GM10266 (cell line): ENCODE measurements at regions not wholly inside any gene's neighbourhood (a gene's known extent, or its start where the extent isn't known, plus 50 kb on each side); places are given as distances from the start of the nearest gene placed in this dataset.

ENCODE experiments used
- DNase-seq: peaks from one replicate; pipeline ENCODE4 v3.0.0; 2012; ENCODE audit errors: extremely low spot score
- TF ChIP-seq, protein P1 (sequence below): IDR thresholded peaks from 2 replicates; pipeline ENCODE4 v1.5.1; 2012; ENCODE audit warnings: mild to moderate bottlenecking, low read depth; ENCODE audit not compliant: control insufficient read depth, insufficient read depth; ENCODE audit errors: missing control alignments

DNA sequence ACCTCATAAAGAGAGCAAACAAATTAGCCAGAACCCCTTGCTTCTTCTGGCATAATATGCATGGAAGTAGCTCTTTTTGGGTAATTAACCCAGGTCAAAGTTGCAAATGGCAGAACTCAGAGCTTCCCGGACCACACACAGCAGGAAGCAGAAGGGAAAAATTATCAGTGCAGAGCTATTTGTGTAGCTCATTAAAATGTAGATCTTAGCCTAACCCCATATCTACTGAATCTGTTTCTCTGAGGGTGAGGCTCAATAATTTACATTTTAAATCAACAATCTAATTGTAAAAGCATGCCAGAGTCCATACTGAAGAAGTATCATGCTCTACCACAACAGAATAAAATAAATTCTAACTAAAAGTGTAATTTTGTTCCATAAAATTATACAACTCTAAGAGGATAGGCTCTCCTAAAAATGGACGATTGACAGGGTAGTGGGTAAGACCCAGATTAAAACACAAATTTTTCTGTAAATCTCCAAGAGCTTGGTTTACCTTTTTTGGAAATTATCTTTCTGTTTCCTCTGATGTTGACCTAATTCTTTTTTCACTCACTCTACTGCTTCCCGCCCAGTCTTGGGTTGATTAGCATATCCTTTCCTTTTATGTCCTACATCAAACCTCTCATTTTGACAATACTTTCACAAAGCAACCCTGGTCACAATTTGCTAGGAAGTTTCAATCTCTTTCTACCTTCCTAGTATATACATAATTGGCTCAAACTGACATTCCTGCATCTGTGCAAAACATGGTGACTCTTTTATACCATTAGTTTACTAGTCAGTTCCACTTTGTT is 213.3 kb upstream of the SLC16A7 start:
- no peak for DNase-seq
- TF ChIP-seq, protein P1, sequence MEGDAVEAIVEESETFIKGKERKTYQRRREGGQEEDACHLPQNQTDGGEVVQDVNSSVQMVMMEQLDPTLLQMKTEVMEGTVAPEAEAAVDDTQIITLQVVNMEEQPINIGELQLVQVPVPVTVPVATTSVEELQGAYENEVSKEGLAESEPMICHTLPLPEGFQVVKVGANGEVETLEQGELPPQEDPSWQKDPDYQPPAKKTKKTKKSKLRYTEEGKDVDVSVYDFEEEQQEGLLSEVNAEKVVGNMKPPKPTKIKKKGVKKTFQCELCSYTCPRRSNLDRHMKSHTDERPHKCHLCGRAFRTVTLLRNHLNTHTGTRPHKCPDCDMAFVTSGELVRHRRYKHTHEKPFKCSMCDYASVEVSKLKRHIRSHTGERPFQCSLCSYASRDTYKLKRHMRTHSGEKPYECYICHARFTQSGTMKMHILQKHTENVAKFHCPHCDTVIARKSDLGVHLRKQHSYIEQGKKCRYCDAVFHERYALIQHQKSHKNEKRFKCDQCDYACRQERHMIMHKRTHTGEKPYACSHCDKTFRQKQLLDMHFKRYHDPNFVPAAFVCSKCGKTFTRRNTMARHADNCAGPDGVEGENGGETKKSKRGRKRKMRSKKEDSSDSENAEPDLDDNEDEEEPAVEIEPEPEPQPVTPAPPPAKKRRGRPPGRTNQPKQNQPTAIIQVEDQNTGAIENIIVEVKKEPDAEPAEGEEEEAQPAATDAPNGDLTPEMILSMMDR: no peak

DNA sequence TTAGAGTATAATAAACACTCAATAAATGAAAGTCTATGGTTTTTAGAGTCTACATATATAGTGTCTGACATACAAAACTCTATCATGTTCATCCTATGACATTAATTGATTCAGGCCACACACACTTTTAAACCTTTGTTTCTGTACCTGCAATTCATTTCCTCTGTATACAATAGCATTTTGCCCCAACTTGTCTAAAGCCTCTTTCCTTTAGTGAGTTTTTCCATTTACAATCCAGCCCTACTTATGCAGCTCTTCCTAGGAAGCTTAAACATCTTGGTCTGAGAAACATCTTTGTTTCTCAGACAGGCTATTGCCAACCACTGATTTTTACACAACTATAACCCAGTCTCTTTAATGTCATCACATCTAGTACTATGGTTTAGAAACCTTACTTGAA is 214.7 kb upstream of the SLC16A7 start:
- DNase-seq: no peak
- TF ChIP-seq, protein P1: no peak

DNA sequence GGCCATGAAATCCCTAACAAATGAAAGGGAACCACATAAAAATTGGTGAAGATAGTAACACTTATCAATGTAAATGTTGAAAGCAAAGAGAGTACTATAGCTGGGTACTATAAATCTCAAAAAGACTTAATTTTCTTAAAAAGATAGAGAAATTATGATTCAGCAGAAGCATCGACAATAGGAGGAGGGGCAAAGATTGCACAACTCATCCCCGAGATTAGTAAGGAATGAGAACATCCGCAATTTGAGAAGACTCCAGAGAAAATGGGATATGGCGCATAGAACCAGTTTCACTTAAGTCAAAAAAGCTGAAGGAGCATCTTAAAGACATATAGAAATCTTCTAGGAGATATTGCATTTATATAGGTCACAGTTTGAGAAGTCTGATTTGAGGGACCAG is 220.2 kb upstream of the SLC16A7 start:
- TF ChIP-seq, protein P1: no peak
- no peak for DNase-seq

DNA sequence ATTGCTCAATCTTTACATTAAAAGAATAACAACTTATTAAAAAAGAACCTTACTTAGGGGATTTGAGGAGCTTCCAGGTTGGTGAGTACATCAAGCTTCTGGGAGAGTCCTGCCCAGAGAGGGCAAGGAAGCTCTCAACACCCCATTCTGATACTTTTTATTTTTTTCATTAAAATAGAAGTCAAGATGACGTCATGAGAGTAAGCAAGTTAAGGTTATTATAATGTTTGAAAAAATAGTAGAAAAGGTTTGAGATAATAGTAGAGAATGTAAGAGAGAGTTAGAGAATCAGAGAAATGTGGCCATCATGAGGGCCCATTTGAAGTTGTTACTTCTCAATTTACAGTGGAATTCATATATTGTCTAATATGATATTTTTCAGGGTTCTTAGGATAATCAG is 221.0 kb upstream of the SLC16A7 start:
- no peak for DNase-seq
- TF ChIP-seq, protein P1: no peak

DNA sequence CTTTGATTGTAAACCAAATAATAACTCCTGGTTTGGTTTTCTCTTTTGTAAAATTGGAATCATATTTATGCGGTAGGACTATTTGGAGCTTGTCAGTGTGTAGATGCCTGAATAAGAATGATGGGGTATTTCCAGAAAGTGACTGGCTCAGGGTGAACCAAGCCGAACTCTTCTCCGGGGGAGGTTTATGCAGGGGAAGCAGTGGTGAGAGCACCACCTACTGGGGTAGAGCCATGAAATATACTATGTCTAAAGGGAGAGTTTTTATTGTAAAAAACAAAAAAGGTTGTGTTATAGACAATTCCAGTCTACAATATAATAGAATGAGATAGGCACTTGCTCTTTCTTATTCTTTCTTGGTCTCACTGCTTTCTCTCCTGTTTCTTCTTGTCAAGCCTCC is 222.9 kb upstream of the SLC16A7 start:
- DNase-seq: no peak
- TF ChIP-seq, protein P1: peak; percentile 6

DNA sequence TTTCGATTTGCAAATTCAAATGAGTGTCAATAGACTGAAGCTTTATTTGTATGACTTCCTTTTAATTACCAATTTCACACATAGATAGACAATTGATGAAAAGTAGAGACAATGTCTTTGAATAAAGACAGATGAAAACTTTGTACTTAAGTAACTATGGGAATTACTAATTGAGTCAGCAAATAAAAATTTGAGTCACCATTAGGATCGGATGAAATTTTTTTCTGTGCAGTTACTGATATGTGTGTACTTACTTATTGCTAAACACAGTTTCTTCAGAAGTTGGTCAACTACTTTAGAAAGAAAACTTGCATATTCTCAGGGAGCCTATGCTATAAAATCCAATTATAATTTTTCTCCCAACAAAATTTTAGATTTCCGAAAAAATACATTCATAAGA is 224.9 kb upstream of the SLC16A7 start:
- TF ChIP-seq, protein P1: no peak
- DNase-seq: no peak

DNA sequence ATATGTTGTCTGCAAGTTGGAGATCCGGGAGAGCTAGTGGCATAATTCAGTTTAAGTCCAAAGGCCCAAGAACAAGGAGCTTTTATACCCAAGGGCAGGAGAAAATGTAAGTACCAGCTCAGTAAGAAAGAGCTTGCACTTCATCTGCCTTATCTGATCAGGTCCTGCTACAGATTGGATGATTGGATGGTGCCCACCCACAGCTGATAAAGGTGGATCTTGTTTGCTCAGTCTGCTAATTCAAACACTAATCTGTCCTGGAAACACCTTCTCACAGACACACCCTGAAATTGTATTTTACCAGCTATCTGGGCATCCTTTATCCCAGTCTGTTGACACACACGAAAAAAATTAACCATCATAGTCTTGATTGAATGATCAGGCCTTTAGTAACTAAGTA is 230.7 kb upstream of the SLC16A7 start:
- DNase-seq: no peak
- TF ChIP-seq, protein P1: no peak
